BE2C (cell line): ENCODE measurements at regions not wholly inside any gene's neighbourhood (a gene's known extent, or its start where the extent isn't known, plus 50 kb on each side); places are given as distances from the start of the nearest gene placed in this dataset.

Source experiments
- DNase-seq: peaks from one replicate; pipeline ENCODE4 v3.0.0-alpha.2; 2020
- H3K27me3 ChIP-seq: fragments of 250-450 bp; sonication (Bioruptor Pico); 2 replicates; pipeline ENCODE4 v1.5.1; 2020; ENCODE audit warnings: mild to moderate bottlenecking
- H3K36me3 ChIP-seq: fragments of 250-450 bp; sonication (Bioruptor Pico); 2 replicates; pipeline ENCODE4 v1.5.1; 2020; ENCODE audit warnings: mild to moderate bottlenecking
- H3K4me1 ChIP-seq: fragments of 250-450 bp; sonication (Bioruptor Pico); 2 replicates; pipeline ENCODE4 v1.5.1; 2020
- H3K4me3 ChIP-seq: 2 replicates; pipeline ENCODE4 v1.5.1; 2011; ENCODE audit warnings: low read depth, low read length
- H3K9me3 ChIP-seq: fragments of 250-450 bp; sonication (Bioruptor Pico); 2 replicates; pipeline ENCODE4 v1.5.1; 2020
- TF ChIP-seq, protein P1 (sequence below): IDR thresholded peaks from 2 replicates; pipeline ENCODE4 v1.5.1; 2012; ENCODE audit warnings: mild to moderate bottlenecking, low read depth, low read length

DNA sequence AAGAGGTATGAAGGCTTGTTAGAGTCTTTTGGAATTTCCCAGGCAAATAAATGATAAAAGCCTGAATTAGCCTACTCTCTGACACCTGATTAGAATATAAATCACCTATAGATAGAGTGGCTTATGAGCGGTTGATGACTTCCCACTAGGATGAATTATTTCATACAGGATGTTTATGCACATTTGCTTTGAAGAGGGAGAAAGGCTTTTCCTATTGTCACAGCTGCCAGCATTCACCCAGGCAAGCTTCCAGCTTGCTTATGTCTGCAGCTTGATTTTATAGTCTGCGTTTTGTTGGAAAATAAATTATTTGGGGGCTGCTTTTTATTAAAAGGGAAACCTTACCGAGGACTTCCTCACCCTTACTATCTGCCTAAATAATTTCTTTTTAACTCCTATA, 51.3 kb upstream of the EIF2S2 start:
- DNase-seq = no peak
- H3K9me3 ChIP-seq = no peaks in the 10 kb centered on the region
- TF ChIP-seq, protein P1, sequence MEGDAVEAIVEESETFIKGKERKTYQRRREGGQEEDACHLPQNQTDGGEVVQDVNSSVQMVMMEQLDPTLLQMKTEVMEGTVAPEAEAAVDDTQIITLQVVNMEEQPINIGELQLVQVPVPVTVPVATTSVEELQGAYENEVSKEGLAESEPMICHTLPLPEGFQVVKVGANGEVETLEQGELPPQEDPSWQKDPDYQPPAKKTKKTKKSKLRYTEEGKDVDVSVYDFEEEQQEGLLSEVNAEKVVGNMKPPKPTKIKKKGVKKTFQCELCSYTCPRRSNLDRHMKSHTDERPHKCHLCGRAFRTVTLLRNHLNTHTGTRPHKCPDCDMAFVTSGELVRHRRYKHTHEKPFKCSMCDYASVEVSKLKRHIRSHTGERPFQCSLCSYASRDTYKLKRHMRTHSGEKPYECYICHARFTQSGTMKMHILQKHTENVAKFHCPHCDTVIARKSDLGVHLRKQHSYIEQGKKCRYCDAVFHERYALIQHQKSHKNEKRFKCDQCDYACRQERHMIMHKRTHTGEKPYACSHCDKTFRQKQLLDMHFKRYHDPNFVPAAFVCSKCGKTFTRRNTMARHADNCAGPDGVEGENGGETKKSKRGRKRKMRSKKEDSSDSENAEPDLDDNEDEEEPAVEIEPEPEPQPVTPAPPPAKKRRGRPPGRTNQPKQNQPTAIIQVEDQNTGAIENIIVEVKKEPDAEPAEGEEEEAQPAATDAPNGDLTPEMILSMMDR = no peak
- no peaks in the 10 kb centered on the region for H3K27me3 ChIP-seq
- H3K4me3 ChIP-seq = no peak overlapping the region
- H3K36me3 ChIP-seq = no peaks in the 10 kb centered on the region
- H3K4me1 ChIP-seq = no peaks in the 10 kb centered on the region

DNA sequence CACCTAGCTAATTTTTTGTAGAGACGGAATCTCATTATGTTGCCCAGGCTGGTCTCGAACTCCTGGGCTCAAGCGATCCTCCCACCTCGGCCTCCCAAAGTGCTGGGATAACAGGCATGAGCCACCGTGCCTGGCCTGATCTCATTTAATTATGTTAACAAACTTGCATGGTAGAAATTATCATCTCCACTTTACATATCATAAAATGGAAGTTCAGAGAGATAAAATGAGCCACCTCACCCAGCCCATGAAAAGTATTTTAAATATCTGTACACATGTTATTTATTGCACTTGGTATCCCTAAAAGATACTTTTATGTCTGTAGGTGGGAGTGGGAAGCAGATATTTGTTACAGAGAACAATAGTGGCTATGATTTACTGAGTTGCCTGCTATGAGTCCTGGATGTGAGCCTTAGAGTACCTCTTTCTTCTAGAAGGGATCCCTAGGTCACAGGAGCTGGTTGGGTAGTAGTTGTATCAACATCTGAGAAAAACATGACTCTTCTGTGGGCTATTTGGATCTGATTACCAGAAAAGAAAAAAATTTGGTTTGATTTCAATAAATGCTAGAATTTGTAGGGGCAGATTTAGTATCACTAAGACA, 52.4 kb upstream of the EIF2S2 start:
- Histone ChIP-seq H3K4me3 (no peak overlapping the region), H3K36me3 (no peaks in the 10 kb centered on the region), H3K27me3 (no peaks in the 10 kb centered on the region), H3K4me1 (no peaks in the 10 kb centered on the region), H3K9me3 (no peaks in the 10 kb centered on the region)
- no peak for DNase-seq
- TF ChIP-seq, protein P1 = no peak

DNA sequence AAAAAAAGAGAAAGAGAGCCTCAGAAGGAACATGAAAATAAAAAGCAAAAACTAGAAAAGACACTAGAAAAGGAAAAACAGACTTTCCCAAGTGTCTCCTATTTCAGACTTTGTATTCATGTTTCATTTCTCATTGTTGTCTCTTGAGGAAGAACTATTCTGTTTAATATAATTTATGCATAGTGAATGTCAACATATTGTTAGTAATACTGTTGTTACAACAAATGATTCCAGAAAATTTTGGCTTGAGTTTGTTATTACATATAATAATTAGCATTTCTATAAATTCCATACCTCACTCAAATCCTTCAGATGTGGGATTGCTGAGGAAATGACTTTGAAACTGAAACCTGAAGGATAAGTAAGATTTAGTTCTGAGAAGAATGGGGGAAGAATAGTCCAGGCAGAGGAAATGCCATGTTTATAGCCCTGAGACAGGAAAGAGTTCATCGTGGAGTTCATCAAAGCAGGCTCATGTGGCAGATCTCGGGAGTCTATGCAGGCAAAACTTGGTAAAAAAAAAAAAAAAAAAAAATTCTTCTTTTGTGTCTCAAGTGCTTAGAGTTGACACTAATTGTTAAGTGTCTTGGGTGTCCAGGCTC, 53.1 kb upstream of the EIF2S2 start:
- Histone ChIP-seq H3K4me3 (no peak overlapping the region), H3K4me1 (no peaks in the 10 kb centered on the region), H3K9me3 (no peaks in the 10 kb centered on the region), H3K27me3 (no peaks in the 10 kb centered on the region), H3K36me3 (no peaks in the 10 kb centered on the region)
- no peak for DNase-seq
- TF ChIP-seq, protein P1 = no peak

DNA sequence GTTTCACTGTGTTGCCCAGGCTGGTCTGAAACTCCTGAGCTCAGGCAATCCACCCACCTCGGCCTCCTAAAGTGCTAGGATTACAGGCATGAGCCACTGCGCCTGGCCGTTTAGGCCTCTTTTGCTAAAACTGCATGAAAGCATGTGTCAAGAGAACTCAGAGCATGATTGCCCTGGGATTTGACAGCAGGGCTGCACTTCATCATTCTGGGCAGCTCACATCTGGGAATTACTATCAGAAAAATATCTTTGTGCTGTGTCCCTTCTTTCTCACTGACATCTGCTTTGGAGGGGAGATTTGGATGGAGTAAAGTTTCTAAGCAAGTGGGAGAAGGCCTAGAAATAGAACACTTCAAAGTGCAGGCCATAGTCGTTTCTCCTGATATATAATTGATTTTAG, 59.6 kb upstream of the EIF2S2 start:
- peak; percentile 74 for DNase-seq

DNA sequence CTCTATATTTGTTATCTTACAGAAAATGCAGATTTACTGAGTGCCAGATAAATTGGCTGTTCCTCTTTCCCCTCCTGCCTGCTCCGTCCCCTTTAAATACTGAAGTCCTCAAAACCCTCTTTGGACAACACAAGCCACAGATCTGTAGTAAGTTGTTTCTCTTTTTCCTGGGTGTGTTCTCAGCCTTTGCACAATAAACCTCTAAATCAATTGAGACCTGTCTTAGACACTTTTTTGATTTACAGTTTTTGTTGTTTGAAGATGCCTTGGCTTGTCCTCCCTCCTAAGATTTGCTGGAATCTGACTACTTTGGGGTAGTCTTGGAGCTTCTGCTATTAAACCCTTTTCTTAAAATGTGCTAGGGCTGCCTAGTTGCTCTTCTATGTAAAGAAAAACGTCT, 60.9 kb upstream of the EIF2S2 start:
- no peaks in the 10 kb centered on the region for H3K27me3 ChIP-seq
- peaks cover 4% of the 10 kb centered on the region; the same call in 1 of the 2 replicates for H3K9me3 ChIP-seq
- no peak overlapping the region for H3K4me3 ChIP-seq
- peaks cover 7% of the 10 kb centered on the region for H3K4me1 ChIP-seq
- no peak for DNase-seq
- H3K36me3 ChIP-seq = no peaks in the 10 kb centered on the region
- TF ChIP-seq, protein P1 = no peak

More for the DNA sequence above, 59.6 kb upstream of the EIF2S2 start:
- Histone ChIP-seq H3K9me3 (peaks cover 4% of the 10 kb centered on the region; the same call in 1 of the 2 replicates), H3K27me3 (no peaks in the 10 kb centered on the region), H3K4me1 (peaks cover 7% of the 10 kb centered on the region), H3K36me3 (no peaks in the 10 kb centered on the region), H3K4me3 (no peak overlapping the region)
- TF ChIP-seq, protein P1 = no peak

DNA sequence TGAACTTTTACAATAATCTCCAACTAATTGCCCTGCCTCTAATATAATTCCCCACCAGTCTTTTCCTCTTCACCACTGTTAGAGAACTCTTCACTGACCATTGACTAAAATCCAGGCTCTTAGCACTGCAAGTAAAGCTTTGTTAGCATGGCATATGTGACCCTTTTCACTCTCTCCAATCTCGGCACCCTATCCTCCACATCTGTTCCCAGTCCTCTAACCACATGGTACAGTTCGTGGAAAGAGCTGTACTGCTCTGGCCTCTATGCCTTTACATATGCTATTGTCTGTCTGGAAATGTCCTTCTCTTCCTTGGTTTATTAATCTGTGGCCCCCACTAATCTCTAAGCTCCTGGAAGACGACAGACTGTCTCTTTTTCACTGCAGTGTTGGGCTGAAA, 63.0 kb upstream of the EIF2S2 start:
- H3K9me3 ChIP-seq = peaks cover 4% of the 10 kb centered on the region; the same call in 1 of the 2 replicates
- H3K4me3 ChIP-seq = no peak overlapping the region
- H3K27me3 ChIP-seq = no peaks in the 10 kb centered on the region
- TF ChIP-seq, protein P1 = no peak
- no peak for DNase-seq
- H3K4me1 ChIP-seq = peaks cover 7% of the 10 kb centered on the region
- H3K36me3 ChIP-seq = no peaks in the 10 kb centered on the region
